HepG2 (cell line): ENCODE measurements at regions not wholly inside any gene's neighbourhood (a gene's known extent, or its start where the extent isn't known, plus 50 kb on each side); places are given as distances from the start of the nearest gene placed in this dataset.

Source experiments
- CENPBD1 ChIP-seq: sonication (generic); formaldehyde crosslinking; IDR thresholded peaks from 2 replicates; pipeline ENCODE4 v1.8.0; 2022; ENCODE audit warnings: missing genetic modification reagents, low read depth, mild to moderate bottlenecking, borderline replicate concordance
- MLXIP ChIP-seq: sonication (generic); formaldehyde crosslinking; IDR thresholded peaks from 2 replicates; pipeline ENCODE4 v1.9.0; 2021; ENCODE audit warnings: missing genetic modification reagents, borderline replicate concordance
- NR3C1 ChIP-seq: sonication (generic); formaldehyde crosslinking; IDR thresholded peaks from 2 replicates; pipeline ENCODE4 v1.4.0; 2020; ENCODE audit warnings: missing genetic modification reagents
- RORA ChIP-seq: sonication (generic); formaldehyde crosslinking; IDR thresholded peaks from 2 replicates; pipeline ENCODE4 v1.5.0; 2020; ENCODE audit warnings: mild to moderate bottlenecking, missing genetic modification reagents, moderate library complexity
- SAFB2 ChIP-seq: sonication (generic); formaldehyde crosslinking; IDR thresholded peaks from 2 replicates; pipeline ENCODE4 v1.5.1; 2020; ENCODE audit warnings: missing genetic modification reagents, low read depth, mild to moderate bottlenecking, borderline replicate concordance
- STAT5B ChIP-seq: sonication (generic); formaldehyde crosslinking; IDR thresholded peaks from 2 replicates; pipeline ENCODE4 v1.4.0; 2020; ENCODE audit warnings: missing genetic modification reagents
- ZFP41 ChIP-seq: sonication (generic); formaldehyde crosslinking; IDR thresholded peaks from 2 replicates; pipeline ENCODE4 v1.4.0; 2020; ENCODE audit warnings: mild to moderate bottlenecking, missing genetic modification reagents, borderline replicate concordance
- ZNF17 ChIP-seq: sonication (generic); formaldehyde crosslinking; IDR thresholded peaks from 2 replicates; pipeline ENCODE4 v1.5.0; 2020; ENCODE audit warnings: mild to moderate bottlenecking, missing genetic modification reagents
- ZNF205 ChIP-seq: IDR thresholded peaks from 2 replicates; pipeline ENCODE4 v1.6.1; 2018; ENCODE audit warnings: missing biosample characterization, missing genetic modification reagents
- ZNF44 ChIP-seq: sonication (generic); formaldehyde crosslinking; IDR thresholded peaks from 2 replicates; pipeline ENCODE4 v1.5.1; 2020; ENCODE audit warnings: mild to moderate bottlenecking, missing genetic modification reagents
- ZNF773 ChIP-seq: sonication (generic); formaldehyde crosslinking; IDR thresholded peaks from 2 replicates; pipeline ENCODE4 v1.4.0; 2020; ENCODE audit warnings: missing genetic modification reagents, borderline replicate concordance
- TF ChIP-seq, protein P1 (sequence below): sonication (generic); formaldehyde crosslinking; IDR thresholded peaks from 2 replicates; pipeline ENCODE4 v1.4.0; 2020; ENCODE audit warnings: mild to moderate bottlenecking, missing genetic modification reagents

- no peak for TF ChIP-seq MLXIP (CRISPR knock-in tag)
- TF ChIP-seq ZFP41 (CRISPR knock-in tag): no peak
- TF ChIP-seq, protein P1, sequence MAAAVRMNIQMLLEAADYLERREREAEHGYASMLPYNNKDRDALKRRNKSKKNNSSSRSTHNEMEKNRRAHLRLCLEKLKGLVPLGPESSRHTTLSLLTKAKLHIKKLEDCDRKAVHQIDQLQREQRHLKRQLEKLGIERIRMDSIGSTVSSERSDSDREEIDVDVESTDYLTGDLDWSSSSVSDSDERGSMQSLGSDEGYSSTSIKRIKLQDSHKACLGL (CRISPR knock-in tag): no peak
- TF ChIP-seq ZNF773 (CRISPR knock-in tag): no peak
- TF ChIP-seq ZNF44 (CRISPR knock-in tag): no peak
- no peak for TF ChIP-seq ZNF205 (CRISPR knock-in tag)
- no peak for TF ChIP-seq SAFB2 (CRISPR knock-in tag)
- no peak for TF ChIP-seq RORA (CRISPR knock-in tag)
- TF ChIP-seq ZNF17 (CRISPR knock-in tag): no peak
- TF ChIP-seq CENPBD1 (CRISPR knock-in tag): no peak
- no peak for TF ChIP-seq STAT5B (CRISPR knock-in tag)
- no peak for TF ChIP-seq NR3C1
These were observed 302.4 kb upstream of the EMCN start (continued) for GRCh38 chr4:100820249-100820648.
